ENCODE measurements at regions not wholly inside any gene's neighbourhood (a gene's known extent, or its start where the extent isn't known, plus 50 kb on each side); places are given as distances from the start of the nearest gene placed in this dataset.

GRCh38 chr7:41793556-41793955 is 90.7 kb upstream of the INHBA start:
- DNase-seq (ENCODE audit: low spot score) = no peak

GRCh38 chr7:41792120-41792519 is 89.2 kb upstream of the INHBA start:
- no peak for DNase-seq (ENCODE audit: low spot score)

- no peak for DNase-seq (ENCODE audit: low spot score)
Measured at GRCh38 chr7:41788556-41788955, 85.7 kb upstream of the INHBA start.

- DNase-seq (ENCODE audit: low spot score) = no peak
Measured at GRCh38 chr7:41787651-41788350, 84.9 kb upstream of the INHBA start.

- DNase-seq (ENCODE audit: low spot score) = no peak
Measured at GRCh38 chr7:41786944-41787343, 84.1 kb upstream of the INHBA start.

GRCh38 chr7:41786404-41786803 is 83.5 kb upstream of the INHBA start:
- DNase-seq (ENCODE audit: low spot score) = no peak

GRCh38 chr7:41785840-41786239 is 83.0 kb upstream of the INHBA start:
- DNase-seq (ENCODE audit: low spot score) = no peak

- DNase-seq (ENCODE audit: low spot score) = no peak
Measured at GRCh38 chr7:41785265-41785664, 82.4 kb upstream of the INHBA start.

- DNase-seq (ENCODE audit: low spot score) = no peak
Measured at GRCh38 chr7:41779918-41780317, 77.0 kb upstream of the INHBA start.

- DNase-seq (ENCODE audit: low spot score) = no peak
Measured at GRCh38 chr7:41777894-41778596, 75.2 kb upstream of the INHBA start.

GRCh38 chr7:41774966-41775365 is 72.1 kb upstream of the INHBA start:
- no peak for DNase-seq (ENCODE audit: low spot score)

- DNase-seq (ENCODE audit: low spot score) = no peak
Measured at GRCh38 chr7:41773756-41774155, 70.9 kb upstream of the INHBA start.

GRCh38 chr7:41771717-41772116 is 68.8 kb upstream of the INHBA start:
- DNase-seq (ENCODE audit: low spot score) = no peak

GRCh38 chr7:41769162-41769561 is 66.3 kb upstream of the INHBA start:
- DNase-seq (ENCODE audit: low spot score) = no peak

- no peak for DNase-seq (ENCODE audit: low spot score)
Measured at GRCh38 chr7:41763626-41764025, 60.7 kb upstream of the INHBA start.

GRCh38 chr7:41762641-41763040 is 59.8 kb upstream of the INHBA start:
- DNase-seq (ENCODE audit: low spot score) = no peak

- DNase-seq (ENCODE audit: low spot score) = no peak
Measured at GRCh38 chr7:41760293-41760692, 57.4 kb upstream of the INHBA start.

GRCh38 chr7:41758321-41758720 is 55.4 kb upstream of the INHBA start:
- no peak for DNase-seq (ENCODE audit: low spot score)

GRCh38 chr7:41756650-41757182 is 53.8 kb upstream of the INHBA start:
- DNase-seq (ENCODE audit: low spot score) = no peak

- DNase-seq (ENCODE audit: low spot score) = no peak
Measured at GRCh38 chr7:41755096-41755495, 52.2 kb upstream of the INHBA start.

- DNase-seq (ENCODE audit: low spot score) = no peak
Measured at GRCh38 chr7:41754046-41754445, 51.2 kb upstream of the INHBA start.
